ENCODE measurements at regions not wholly inside any gene's neighbourhood (a gene's known extent, or its start where the extent isn't known, plus 50 kb on each side); places are given as distances from the start of the nearest gene placed in this dataset.

DNA sequence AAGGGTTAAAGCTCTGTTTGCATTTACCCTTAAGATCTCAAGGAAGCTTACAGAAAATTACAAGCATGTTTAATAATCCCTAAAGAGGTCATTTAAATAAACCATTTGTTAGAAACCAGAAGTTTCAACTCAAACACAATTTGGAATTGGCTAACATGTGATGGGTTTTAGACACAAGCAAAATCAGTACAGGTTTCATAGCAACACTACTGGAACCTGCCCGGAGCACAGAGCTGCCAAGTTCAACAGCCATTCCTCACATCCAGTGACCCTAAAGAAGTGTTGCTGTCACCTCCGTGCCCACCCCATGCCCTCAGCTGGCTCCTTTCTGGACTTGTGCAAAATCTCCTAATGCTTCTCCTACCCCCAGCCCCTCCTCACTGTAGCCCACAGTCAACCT lies 338.8 kb upstream of the AUTS2 start:
- TF ChIP-seq, protein P1, sequence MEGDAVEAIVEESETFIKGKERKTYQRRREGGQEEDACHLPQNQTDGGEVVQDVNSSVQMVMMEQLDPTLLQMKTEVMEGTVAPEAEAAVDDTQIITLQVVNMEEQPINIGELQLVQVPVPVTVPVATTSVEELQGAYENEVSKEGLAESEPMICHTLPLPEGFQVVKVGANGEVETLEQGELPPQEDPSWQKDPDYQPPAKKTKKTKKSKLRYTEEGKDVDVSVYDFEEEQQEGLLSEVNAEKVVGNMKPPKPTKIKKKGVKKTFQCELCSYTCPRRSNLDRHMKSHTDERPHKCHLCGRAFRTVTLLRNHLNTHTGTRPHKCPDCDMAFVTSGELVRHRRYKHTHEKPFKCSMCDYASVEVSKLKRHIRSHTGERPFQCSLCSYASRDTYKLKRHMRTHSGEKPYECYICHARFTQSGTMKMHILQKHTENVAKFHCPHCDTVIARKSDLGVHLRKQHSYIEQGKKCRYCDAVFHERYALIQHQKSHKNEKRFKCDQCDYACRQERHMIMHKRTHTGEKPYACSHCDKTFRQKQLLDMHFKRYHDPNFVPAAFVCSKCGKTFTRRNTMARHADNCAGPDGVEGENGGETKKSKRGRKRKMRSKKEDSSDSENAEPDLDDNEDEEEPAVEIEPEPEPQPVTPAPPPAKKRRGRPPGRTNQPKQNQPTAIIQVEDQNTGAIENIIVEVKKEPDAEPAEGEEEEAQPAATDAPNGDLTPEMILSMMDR (conservative IDR thresholded peaks at IDR 0.05; ENCODE audit: low read depth, low read length): no peak
- TF ChIP-seq EZH2 (IDR thresholded peaks at IDR 0.05; ENCODE audit: borderline replicate concordance, low read depth, low read length, poor library complexity, severe bottlenecking): no peak

All from A673 (cell line).